Endothelial cell (in vitro differentiated cells): ENCODE measurements at regions not wholly inside any gene's neighbourhood (a gene's known extent, or its start where the extent isn't known, plus 50 kb on each side); places are given as distances from the start of the nearest gene placed in this dataset.

Source experiments
- DNase-seq: peaks from one replicate; pipeline ENCODE4 v3.0.0; 2021; ENCODE audit warnings: low spot score
- H3K27ac Mint-ChIP-seq: one replicate; pipeline ENCODE4 v1.8.0; 2021; ENCODE audit warnings: mixed read lengths, inconsistent platforms; ENCODE audit not compliant: unreplicated experiment
- H3K27me3 Mint-ChIP-seq: one replicate; pipeline ENCODE4 v1.8.0; 2021; ENCODE audit warnings: mild to moderate bottlenecking, moderate library complexity, mixed read lengths, inconsistent platforms; ENCODE audit not compliant: unreplicated experiment
- H3K36me3 Mint-ChIP-seq: one replicate; pipeline ENCODE4 v1.8.0; 2021; ENCODE audit warnings: mild to moderate bottlenecking, low read depth, mixed read lengths, inconsistent platforms; ENCODE audit not compliant: unreplicated experiment
- H3K4me1 Mint-ChIP-seq: one replicate; pipeline ENCODE4 v1.8.0; 2021; ENCODE audit warnings: mild to moderate bottlenecking, mixed read lengths, inconsistent platforms; ENCODE audit not compliant: unreplicated experiment
- H3K4me3 Mint-ChIP-seq: one replicate; pipeline ENCODE4 v1.8.0; 2021; ENCODE audit warnings: mild to moderate bottlenecking, mixed read lengths, inconsistent platforms; ENCODE audit not compliant: unreplicated experiment
- H3K9me3 Mint-ChIP-seq: one replicate; pipeline ENCODE4 v1.8.0; 2021; ENCODE audit warnings: mixed read lengths, inconsistent platforms; ENCODE audit not compliant: unreplicated experiment
- TF ChIP-seq, protein P1 (sequence below): fragments of 200-600 bp; sonication (generic); IDR thresholded peaks from one replicate; pipeline ENCODE4 v1.5.0; 2021; ENCODE audit warnings: antibody characterized with exemption; ENCODE audit not compliant: unreplicated experiment

DNA sequence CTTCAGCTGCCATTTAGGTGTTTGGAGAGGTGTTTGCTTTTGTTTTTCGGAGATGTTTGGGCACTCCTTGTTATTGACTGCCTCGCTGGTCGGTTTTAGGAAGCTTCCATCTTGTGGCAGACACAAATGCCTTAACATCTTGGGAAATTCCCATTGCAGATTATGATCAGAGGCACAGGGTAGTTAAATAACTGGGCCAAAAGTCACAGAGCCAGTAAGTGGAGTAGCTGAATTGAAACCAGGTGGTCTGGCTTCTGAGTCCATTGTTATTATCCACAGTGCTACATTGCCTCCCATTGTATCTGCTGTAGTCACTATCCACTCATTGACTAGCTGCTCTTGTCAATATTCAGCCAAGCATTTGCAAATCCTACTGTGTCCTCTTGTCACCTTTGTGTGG, 138.2 kb upstream of the PLPP4 start:
- no peak overlapping the region for H3K4me3 Mint-ChIP-seq
- H3K36me3 Mint-ChIP-seq, result no peaks in the 10 kb centered on the region
- TF ChIP-seq, protein P1, sequence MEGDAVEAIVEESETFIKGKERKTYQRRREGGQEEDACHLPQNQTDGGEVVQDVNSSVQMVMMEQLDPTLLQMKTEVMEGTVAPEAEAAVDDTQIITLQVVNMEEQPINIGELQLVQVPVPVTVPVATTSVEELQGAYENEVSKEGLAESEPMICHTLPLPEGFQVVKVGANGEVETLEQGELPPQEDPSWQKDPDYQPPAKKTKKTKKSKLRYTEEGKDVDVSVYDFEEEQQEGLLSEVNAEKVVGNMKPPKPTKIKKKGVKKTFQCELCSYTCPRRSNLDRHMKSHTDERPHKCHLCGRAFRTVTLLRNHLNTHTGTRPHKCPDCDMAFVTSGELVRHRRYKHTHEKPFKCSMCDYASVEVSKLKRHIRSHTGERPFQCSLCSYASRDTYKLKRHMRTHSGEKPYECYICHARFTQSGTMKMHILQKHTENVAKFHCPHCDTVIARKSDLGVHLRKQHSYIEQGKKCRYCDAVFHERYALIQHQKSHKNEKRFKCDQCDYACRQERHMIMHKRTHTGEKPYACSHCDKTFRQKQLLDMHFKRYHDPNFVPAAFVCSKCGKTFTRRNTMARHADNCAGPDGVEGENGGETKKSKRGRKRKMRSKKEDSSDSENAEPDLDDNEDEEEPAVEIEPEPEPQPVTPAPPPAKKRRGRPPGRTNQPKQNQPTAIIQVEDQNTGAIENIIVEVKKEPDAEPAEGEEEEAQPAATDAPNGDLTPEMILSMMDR, result no peak
- no peak for DNase-seq
- no peak overlapping the region for H3K27ac Mint-ChIP-seq
- no peaks in the 10 kb centered on the region for H3K4me1 Mint-ChIP-seq
- H3K27me3 Mint-ChIP-seq, result peaks cover 2% of the 10 kb centered on the region
- H3K9me3 Mint-ChIP-seq, result no peaks in the 10 kb centered on the region

DNA sequence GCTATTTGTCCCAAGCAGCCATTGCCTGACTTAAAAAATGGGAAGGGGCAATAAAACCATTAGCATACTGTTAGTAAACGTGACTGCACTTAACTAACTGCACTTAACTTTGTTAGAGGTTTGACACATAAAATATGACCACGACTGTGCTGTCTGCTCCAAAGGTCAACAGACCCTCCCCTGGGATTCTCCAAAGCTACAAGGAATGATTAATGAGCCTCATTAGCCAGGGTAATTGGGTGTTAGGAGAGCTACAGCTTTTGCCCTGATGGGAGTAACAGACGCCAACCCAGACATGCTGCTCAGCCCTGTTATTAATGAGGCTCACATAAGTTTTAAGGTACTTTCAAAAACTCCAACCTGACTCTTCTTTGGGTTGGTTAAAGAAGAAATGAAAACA, 129.4 kb upstream of the PLPP4 start:
- Mint-ChIP-seq H3K4me1 (no peaks in the 10 kb centered on the region), H3K36me3 (no peaks in the 10 kb centered on the region), H3K27me3 (no peaks in the 10 kb centered on the region), H3K4me3 (no peak overlapping the region), H3K27ac (no peak overlapping the region), H3K9me3 (no peaks in the 10 kb centered on the region)
- TF ChIP-seq, protein P1, result no peak
- no peak for DNase-seq

DNA sequence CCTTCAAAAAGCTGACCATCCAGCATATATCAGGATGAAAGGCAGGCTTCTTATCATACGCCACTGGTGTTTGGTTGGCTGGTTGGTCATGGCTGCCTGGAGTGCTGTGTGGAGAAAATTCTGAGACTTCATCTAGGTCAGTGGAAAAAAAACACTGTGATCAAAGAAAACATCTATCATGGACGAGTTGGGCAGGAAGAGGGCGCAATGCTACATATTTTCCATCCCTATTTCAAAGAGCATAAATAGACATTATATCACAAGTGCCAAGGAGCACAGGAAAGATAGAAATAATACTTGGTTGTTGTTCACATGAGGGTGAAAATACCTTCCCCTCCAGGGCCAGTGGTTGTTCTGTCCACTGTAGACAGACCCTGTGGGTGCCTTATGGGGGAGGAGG, 128.4 kb upstream of the PLPP4 start:
- H3K27ac Mint-ChIP-seq, result no peak overlapping the region
- H3K4me1 Mint-ChIP-seq, result no peaks in the 10 kb centered on the region
- TF ChIP-seq, protein P1, result no peak
- no peaks in the 10 kb centered on the region for H3K9me3 Mint-ChIP-seq
- DNase-seq, result no peak
- H3K4me3 Mint-ChIP-seq, result no peak overlapping the region
- no peaks in the 10 kb centered on the region for H3K27me3 Mint-ChIP-seq
- no peaks in the 10 kb centered on the region for H3K36me3 Mint-ChIP-seq

DNA sequence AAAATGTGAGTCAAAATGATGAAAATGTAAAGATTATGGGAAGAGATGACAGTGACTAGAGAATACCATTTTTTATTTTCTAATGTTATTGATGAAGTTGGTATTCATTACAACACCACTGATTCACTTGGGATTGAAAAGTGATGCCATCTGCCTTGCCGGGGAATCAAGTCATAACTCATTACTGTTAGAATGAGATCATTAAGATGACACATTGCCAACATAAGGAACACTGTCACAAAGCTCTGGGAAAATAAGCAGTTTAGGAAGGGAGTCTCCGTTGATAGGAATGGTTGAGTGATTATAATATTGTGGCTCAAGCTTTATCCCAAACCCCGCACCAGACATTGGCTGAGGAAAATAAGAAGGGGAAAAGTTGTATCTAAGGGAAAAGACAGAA, 121.5 kb upstream of the PLPP4 start:
- no peaks in the 10 kb centered on the region for H3K9me3 Mint-ChIP-seq
- no peak overlapping the region for H3K27ac Mint-ChIP-seq
- H3K4me1 Mint-ChIP-seq, result no peaks in the 10 kb centered on the region
- H3K36me3 Mint-ChIP-seq, result no peaks in the 10 kb centered on the region
- H3K4me3 Mint-ChIP-seq, result no peak overlapping the region
- TF ChIP-seq, protein P1, result no peak
- H3K27me3 Mint-ChIP-seq, result no peaks in the 10 kb centered on the region
- DNase-seq, result no peak

DNA sequence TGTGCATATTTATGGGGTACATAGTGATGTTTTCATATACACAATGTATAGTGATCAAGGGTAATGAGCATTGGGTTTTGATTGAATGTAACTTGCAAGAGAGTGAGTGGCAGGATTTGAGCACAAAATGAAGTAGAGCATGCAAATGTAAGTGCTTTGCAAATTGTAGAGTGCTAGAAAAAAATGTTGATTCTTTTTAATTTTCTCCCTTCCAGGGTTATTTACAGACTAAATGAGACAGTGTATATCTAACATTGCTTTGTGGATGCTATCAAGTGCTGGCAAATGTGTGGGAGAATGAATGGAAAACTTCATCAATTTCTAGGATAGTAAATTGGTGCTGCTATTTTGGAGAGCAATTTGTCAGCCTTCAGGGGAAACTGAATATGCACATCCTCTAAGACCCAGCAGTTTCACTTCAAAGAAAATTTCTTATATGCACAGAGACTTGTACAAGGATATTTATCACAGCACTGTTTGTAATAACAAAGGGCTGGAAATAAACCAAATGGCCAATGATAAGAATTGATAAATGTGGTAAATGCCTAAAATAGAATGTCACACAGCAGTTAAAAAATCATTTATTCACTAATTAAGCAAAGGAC, 120.6 kb upstream of the PLPP4 start:
- TF ChIP-seq, protein P1, result no peak
- Mint-ChIP-seq H3K4me1 (no peaks in the 10 kb centered on the region), H3K27ac (no peak overlapping the region), H3K36me3 (no peaks in the 10 kb centered on the region), H3K4me3 (no peak overlapping the region), H3K27me3 (no peaks in the 10 kb centered on the region), H3K9me3 (no peaks in the 10 kb centered on the region)
- DNase-seq, result no peak
